ENCODE measurements at regions not wholly inside any gene's neighbourhood (a gene's known extent, or its start where the extent isn't known, plus 50 kb on each side); places are given as distances from the start of the nearest gene placed in this dataset.

GRCh38 chr14:71597955-71598660, 334.1 kb upstream of the RGS6 start:
- Histone ChIP-seq H3K9me2 (ENCODE audit: insufficient read depth) (no peaks in the 10 kb centered on the region), H3K79me2 (ENCODE audit: low read depth) (peaks cover 60% of the 10 kb centered on the region), H3K27ac (no peak overlapping the region), H3K27me3 (ENCODE audit: insufficient read depth, low read depth) (no peaks in the 10 kb centered on the region), H2AFZ (no peak overlapping the region), H4K20me1 (ENCODE audit: insufficient read depth) (peaks cover 46% of the 10 kb centered on the region), H3K4me3 (no peak overlapping the region), H3F3A (ENCODE audit: insufficient read depth, low read depth) (peaks cover 8% of the 10 kb centered on the region; the same call in 1 of the 2 replicates), H3K36me3 (ENCODE audit: low read depth) (peaks cover 21% of the 10 kb centered on the region), H3K4me1 (replicated peaks; ENCODE audit: insufficient read depth) (no peaks in the 10 kb centered on the region), H3K9me3 (ENCODE audit: insufficient read depth, low read depth) (peaks cover 12% of the 10 kb centered on the region; the same call in 1 of the 2 replicates), H3K4me2 (no peak overlapping the region)
- ChIA-PET POLR2A (ENCODE audit: unreplicated experiment) (no interaction called here), CTCF (no interaction called here)
- TF ChIP-seq, protein P1, sequence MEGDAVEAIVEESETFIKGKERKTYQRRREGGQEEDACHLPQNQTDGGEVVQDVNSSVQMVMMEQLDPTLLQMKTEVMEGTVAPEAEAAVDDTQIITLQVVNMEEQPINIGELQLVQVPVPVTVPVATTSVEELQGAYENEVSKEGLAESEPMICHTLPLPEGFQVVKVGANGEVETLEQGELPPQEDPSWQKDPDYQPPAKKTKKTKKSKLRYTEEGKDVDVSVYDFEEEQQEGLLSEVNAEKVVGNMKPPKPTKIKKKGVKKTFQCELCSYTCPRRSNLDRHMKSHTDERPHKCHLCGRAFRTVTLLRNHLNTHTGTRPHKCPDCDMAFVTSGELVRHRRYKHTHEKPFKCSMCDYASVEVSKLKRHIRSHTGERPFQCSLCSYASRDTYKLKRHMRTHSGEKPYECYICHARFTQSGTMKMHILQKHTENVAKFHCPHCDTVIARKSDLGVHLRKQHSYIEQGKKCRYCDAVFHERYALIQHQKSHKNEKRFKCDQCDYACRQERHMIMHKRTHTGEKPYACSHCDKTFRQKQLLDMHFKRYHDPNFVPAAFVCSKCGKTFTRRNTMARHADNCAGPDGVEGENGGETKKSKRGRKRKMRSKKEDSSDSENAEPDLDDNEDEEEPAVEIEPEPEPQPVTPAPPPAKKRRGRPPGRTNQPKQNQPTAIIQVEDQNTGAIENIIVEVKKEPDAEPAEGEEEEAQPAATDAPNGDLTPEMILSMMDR (conservative IDR thresholded peaks at IDR 0.05) = no peak
- no peak for TF ChIP-seq EZH2 (IDR thresholded peaks at IDR 0.05; ENCODE audit: low read depth)
- no peak for DNase-seq
- intact Hi-C loops (cut with micrococcal nuclease; ENCODE audit: unreplicated experiment) = loop anchor here (10.0 kb wide), 1 partner anchor 273 kb away; the partner anchor contains the start of gene SIPA1L1
- no TSS peak for BruUV-seq (replicated peaks)

- H3K79me2 ChIP-seq (ENCODE audit: low read depth) = peaks cover 61% of the 10 kb centered on the region
- H3K27ac ChIP-seq = no peak overlapping the region
- peaks cover 12% of the 10 kb centered on the region; the same call in 1 of the 2 replicates for H3K9me3 ChIP-seq (ENCODE audit: insufficient read depth, low read depth)
- peaks cover 21% of the 10 kb centered on the region for H3K36me3 ChIP-seq (ENCODE audit: low read depth)
- intact Hi-C loops (cut with micrococcal nuclease; ENCODE audit: unreplicated experiment) = no loop called here
- CTCF ChIA-PET = no interaction called here
- peaks cover 47% of the 10 kb centered on the region for H4K20me1 ChIP-seq (ENCODE audit: insufficient read depth)
- peaks cover 8% of the 10 kb centered on the region; the same call in 1 of the 2 replicates for H3F3A ChIP-seq (ENCODE audit: insufficient read depth, low read depth)
- POLR2A ChIA-PET (ENCODE audit: unreplicated experiment) = no interaction called here
- no peaks in the 10 kb centered on the region for H3K27me3 ChIP-seq (ENCODE audit: insufficient read depth, low read depth)
- BruUV-seq (replicated peaks) = no TSS peak
- no peaks in the 10 kb centered on the region for H3K9me2 ChIP-seq (ENCODE audit: insufficient read depth)
- no peak overlapping the region for H3K4me2 ChIP-seq
- no peaks in the 10 kb centered on the region for H3K4me1 ChIP-seq (replicated peaks; ENCODE audit: insufficient read depth)
- no peak overlapping the region for H2AFZ ChIP-seq
- no peak overlapping the region for H3K4me3 ChIP-seq
- no peak for DNase-seq
- TF ChIP-seq EZH2 (IDR thresholded peaks at IDR 0.05; ENCODE audit: low read depth) = no peak
- TF ChIP-seq, protein P1 (conservative IDR thresholded peaks at IDR 0.05) = no peak
These were observed 331.9 kb upstream of the RGS6 start for GRCh38 chr14:71600309-71600708.

DNA sequence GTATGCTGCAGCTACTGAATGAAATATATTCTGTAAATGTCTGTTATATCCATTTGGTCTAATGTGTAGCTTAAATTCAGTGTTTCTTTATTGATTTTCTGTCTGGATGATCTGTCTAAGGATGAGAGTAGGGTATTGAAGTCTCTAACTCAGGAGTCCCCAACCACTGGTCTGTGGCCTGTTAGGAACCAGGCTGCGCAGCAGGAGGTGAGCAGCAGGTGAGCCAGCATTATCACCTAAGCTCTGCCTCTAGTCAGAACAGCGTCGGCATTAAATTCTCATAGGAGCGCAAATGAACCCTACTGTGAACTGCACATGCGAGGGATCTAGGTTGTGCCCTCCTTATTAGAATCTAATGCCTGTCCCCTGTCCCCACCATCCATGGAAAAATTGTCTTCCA, 329.7 kb upstream of the RGS6 start:
- DNase-seq = no peak
- ChIA-PET POLR2A (ENCODE audit: unreplicated experiment) (no interaction called here), CTCF (no interaction called here)
- TF ChIP-seq EZH2 (IDR thresholded peaks at IDR 0.05; ENCODE audit: low read depth) = no peak
- TF ChIP-seq, protein P1 (conservative IDR thresholded peaks at IDR 0.05) = no peak
- peaks cover 59% of the 10 kb centered on the region for H4K20me1 ChIP-seq (ENCODE audit: insufficient read depth)
- H3K36me3 ChIP-seq (ENCODE audit: low read depth) = peaks cover 21% of the 10 kb centered on the region
- peaks cover 8% of the 10 kb centered on the region for H3F3A ChIP-seq (ENCODE audit: insufficient read depth, low read depth)
- no peaks in the 10 kb centered on the region for H3K9me2 ChIP-seq (ENCODE audit: insufficient read depth)
- no peaks in the 10 kb centered on the region for H3K4me1 ChIP-seq (replicated peaks; ENCODE audit: insufficient read depth)
- H2AFZ ChIP-seq = no peak overlapping the region
- H3K27me3 ChIP-seq (ENCODE audit: insufficient read depth, low read depth) = no peaks in the 10 kb centered on the region
- no TSS peak for BruUV-seq (replicated peaks)
- H3K79me2 ChIP-seq (ENCODE audit: low read depth) = peaks cover 76% of the 10 kb centered on the region
- no peak overlapping the region for H3K4me2 ChIP-seq
- H3K27ac ChIP-seq = no peak overlapping the region
- H3K4me3 ChIP-seq = no peak overlapping the region
- intact Hi-C loops (cut with micrococcal nuclease; ENCODE audit: unreplicated experiment) = no loop called here
- peaks cover 12% of the 10 kb centered on the region; the same call in 1 of the 2 replicates for H3K9me3 ChIP-seq (ENCODE audit: insufficient read depth, low read depth)

Data from PC-9 (cell line).